Progenitor cell of endocrine pancreas (in vitro differentiated cells): ENCODE measurements at regions not wholly inside any gene's neighbourhood (a gene's known extent, or its start where the extent isn't known, plus 50 kb on each side); places are given as distances from the start of the nearest gene placed in this dataset.

ENCODE experiments used
- DNase-seq: peaks from one replicate; pipeline ENCODE4 v3.0.0; 2021; ENCODE audit warnings: low spot score; ENCODE audit not compliant: unreplicated experiment
- H3K27ac Mint-ChIP-seq: 2 replicates; pipeline ENCODE4 v1.8.0; 2021; ENCODE audit warnings: mild to moderate bottlenecking, moderate library complexity, mixed read lengths
- H3K27me3 Mint-ChIP-seq: 2 replicates; pipeline ENCODE4 v1.8.0; 2021; ENCODE audit warnings: mixed read lengths
- H3K36me3 Mint-ChIP-seq: 2 replicates; pipeline ENCODE4 v1.8.0; 2022; ENCODE audit warnings: mixed read lengths; ENCODE audit not compliant: insufficient read depth
- H3K4me1 Mint-ChIP-seq: 2 replicates; pipeline ENCODE4 v1.8.0; 2021; ENCODE audit warnings: low read depth, mixed read lengths
- H3K4me3 Mint-ChIP-seq: 2 replicates; pipeline ENCODE4 v1.8.0; 2021; ENCODE audit warnings: low read depth, mild to moderate bottlenecking, moderate library complexity, mixed read lengths
- H3K9me3 Mint-ChIP-seq: 2 replicates; pipeline ENCODE4 v1.8.0; 2021; ENCODE audit warnings: low read depth, mixed read lengths
- CTCF ChIP-seq: fragments of 200-600 bp; sonication (generic); IDR thresholded peaks from one replicate; pipeline ENCODE4 v1.5.0; 2021; ENCODE audit warnings: antibody characterized with exemption, mild to moderate bottlenecking; ENCODE audit not compliant: unreplicated experiment

GRCh38 chr2:37857575-37858399 is 67.3 kb upstream of the RMDN2 start:
- DNase-seq = no peak
- Mint-ChIP-seq H3K36me3 (peaks cover 3% of the 10 kb centered on the region), H3K4me3 (no peak overlapping the region), H3K27ac (peak overlapping the region; percentile 85), H3K4me1 (peaks cover 18% of the 10 kb centered on the region), H3K9me3 (peaks cover 9% of the 10 kb centered on the region), H3K27me3 (no peaks in the 10 kb centered on the region)
- no peak for TF ChIP-seq CTCF

- peaks cover 3% of the 10 kb centered on the region for H3K36me3 Mint-ChIP-seq
- peaks cover 19% of the 10 kb centered on the region for H3K4me1 Mint-ChIP-seq
- peaks cover 9% of the 10 kb centered on the region for H3K9me3 Mint-ChIP-seq
- peak overlapping the region; percentile 60 for H3K27ac Mint-ChIP-seq
- no peak for TF ChIP-seq CTCF
- H3K4me3 Mint-ChIP-seq = no peak overlapping the region
- no peak for DNase-seq
- H3K27me3 Mint-ChIP-seq = peaks cover 3% of the 10 kb centered on the region
Observed at GRCh38 chr2:37858400-37858711, 66.7 kb upstream of the RMDN2 start.

- Mint-ChIP-seq H3K27me3 (peaks cover 7% of the 10 kb centered on the region), H3K36me3 (peaks cover 3% of the 10 kb centered on the region), H3K4me3 (no peak overlapping the region), H3K4me1 (peaks cover 20% of the 10 kb centered on the region), H3K9me3 (peaks cover 9% of the 10 kb centered on the region), H3K27ac (no peak overlapping the region)
- DNase-seq = no peak
- no peak for TF ChIP-seq CTCF
Observed at GRCh38 chr2:37858725-37859267, 66.3 kb upstream of the RMDN2 start.

- Mint-ChIP-seq H3K27ac (no peak overlapping the region), H3K36me3 (peaks cover 3% of the 10 kb centered on the region), H3K4me3 (no peak overlapping the region), H3K9me3 (peaks cover 9% of the 10 kb centered on the region), H3K27me3 (peaks cover 9% of the 10 kb centered on the region), H3K4me1 (peaks cover 35% of the 10 kb centered on the region)
- no peak for DNase-seq
- no peak for TF ChIP-seq CTCF
Observed at GRCh38 chr2:37862620-37863019, 62.5 kb upstream of the RMDN2 start.

- no peak for TF ChIP-seq CTCF
- H3K36me3 Mint-ChIP-seq = peaks cover 3% of the 10 kb centered on the region
- no peak overlapping the region for H3K4me3 Mint-ChIP-seq
Observed at GRCh38 chr2:37864217-37864616, 60.9 kb upstream of the RMDN2 start.

More at GRCh38 chr2:37864217-37864616, 60.9 kb upstream of the RMDN2 start:
- Mint-ChIP-seq H3K9me3 (peaks cover 9% of the 10 kb centered on the region), H3K4me1 (peaks cover 38% of the 10 kb centered on the region), H3K27me3 (peaks cover 9% of the 10 kb centered on the region), H3K27ac (no peak overlapping the region)
- DNase-seq = no peak
